ENCODE measurements at regions not wholly inside any gene's neighbourhood (a gene's known extent, or its start where the extent isn't known, plus 50 kb on each side); places are given as distances from the start of the nearest gene placed in this dataset. TPM values are rescaled to one million over a fixed set of nuclear protein-coding genes. Genes with fewer than 3 reads are reported as not detected.

DNA sequence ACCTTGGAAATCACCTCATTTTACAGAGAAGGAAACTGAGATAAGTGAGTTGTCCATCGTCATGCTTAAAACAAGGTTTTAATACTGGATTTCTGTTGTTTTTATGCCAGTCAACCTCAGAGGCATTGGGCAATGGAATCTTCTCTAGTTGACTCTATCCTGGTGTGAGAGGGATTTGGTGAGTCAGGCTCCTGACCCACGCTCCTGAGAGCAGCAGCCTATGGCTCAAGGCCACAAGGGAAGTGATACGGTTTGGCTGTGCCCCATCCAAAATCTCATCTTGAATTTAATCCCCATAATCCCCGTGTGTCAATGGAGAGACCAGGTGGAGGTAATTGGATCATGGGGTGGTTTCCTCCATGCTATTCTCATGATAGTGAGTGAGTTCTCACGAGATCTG lies 90.1 kb downstream of the TLR5 start:
- no peaks in the 10 kb centered on the region for H3K9me3 ChIP-seq (ENCODE audit: low read depth)
- Mint-ChIP-seq H3K4me3 (no peak overlapping the region), H3K9me3 (peaks cover 3% of the 10 kb centered on the region), H3K4me1 (no peaks in the 10 kb centered on the region), H3K36me3 (no peaks in the 10 kb centered on the region), H3K27me3 (ENCODE audit: insufficient read depth, low read depth) (peaks cover 15% of the 10 kb centered on the region), H3K27ac (no peak overlapping the region)
- no peaks in the 10 kb centered on the region for H3K36me3 ChIP-seq
- no peaks in the 10 kb centered on the region for H4K20me1 ChIP-seq (ENCODE audit: low read depth)
- no peak overlapping the region for H3K4me2 ChIP-seq
- no peaks in the 10 kb centered on the region for H3K79me2 ChIP-seq (ENCODE audit: low read depth)
- DNase-seq (ENCODE audit: low spot score) = no peak
- no peak overlapping the region for H3K27ac ChIP-seq
- no peaks in the 10 kb centered on the region for H3K27me3 ChIP-seq
- H2AFZ ChIP-seq (replicated peaks) = no peak overlapping the region
- no peak overlapping the region for H3K4me3 ChIP-seq
- no peaks in the 10 kb centered on the region for H3K4me1 ChIP-seq
- no peak overlapping the region for H3K9ac ChIP-seq
- TF ChIP-seq EZH2 (IDR thresholded peaks at IDR 0.05) = no peak
- TF ChIP-seq, protein P1, sequence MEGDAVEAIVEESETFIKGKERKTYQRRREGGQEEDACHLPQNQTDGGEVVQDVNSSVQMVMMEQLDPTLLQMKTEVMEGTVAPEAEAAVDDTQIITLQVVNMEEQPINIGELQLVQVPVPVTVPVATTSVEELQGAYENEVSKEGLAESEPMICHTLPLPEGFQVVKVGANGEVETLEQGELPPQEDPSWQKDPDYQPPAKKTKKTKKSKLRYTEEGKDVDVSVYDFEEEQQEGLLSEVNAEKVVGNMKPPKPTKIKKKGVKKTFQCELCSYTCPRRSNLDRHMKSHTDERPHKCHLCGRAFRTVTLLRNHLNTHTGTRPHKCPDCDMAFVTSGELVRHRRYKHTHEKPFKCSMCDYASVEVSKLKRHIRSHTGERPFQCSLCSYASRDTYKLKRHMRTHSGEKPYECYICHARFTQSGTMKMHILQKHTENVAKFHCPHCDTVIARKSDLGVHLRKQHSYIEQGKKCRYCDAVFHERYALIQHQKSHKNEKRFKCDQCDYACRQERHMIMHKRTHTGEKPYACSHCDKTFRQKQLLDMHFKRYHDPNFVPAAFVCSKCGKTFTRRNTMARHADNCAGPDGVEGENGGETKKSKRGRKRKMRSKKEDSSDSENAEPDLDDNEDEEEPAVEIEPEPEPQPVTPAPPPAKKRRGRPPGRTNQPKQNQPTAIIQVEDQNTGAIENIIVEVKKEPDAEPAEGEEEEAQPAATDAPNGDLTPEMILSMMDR (IDR thresholded peaks at IDR 0.05) = no peak
- TF ChIP-seq EZH2phosphoT487 (IDR thresholded peaks at IDR 0.05) = no peak
- no peaks in the 10 kb centered on the region for H3F3A ChIP-seq (ENCODE audit: low read depth)

GRCh38 chr1:223056802-223057201 lies 86.2 kb downstream of the TLR5 start:
- TF ChIP-seq EZH2 (IDR thresholded peaks at IDR 0.05) (no peak), EZH2phosphoT487 (IDR thresholded peaks at IDR 0.05) (no peak)
- TF ChIP-seq, protein P1 (IDR thresholded peaks at IDR 0.05) = no peak
- no peak overlapping the region for H3K4me3 Mint-ChIP-seq
- Histone ChIP-seq H3K4me2 (no peak overlapping the region), H3K4me3 (no peak overlapping the region), H3K79me2 (ENCODE audit: low read depth) (no peaks in the 10 kb centered on the region), H3K27me3 (no peaks in the 10 kb centered on the region), H3K4me1 (no peaks in the 10 kb centered on the region), H3F3A (ENCODE audit: low read depth) (no peaks in the 10 kb centered on the region), H3K27ac (no peak overlapping the region), H3K36me3 (no peaks in the 10 kb centered on the region), H2AFZ (replicated peaks) (no peak overlapping the region), H3K9me3 (ENCODE audit: low read depth) (no peaks in the 10 kb centered on the region), H4K20me1 (ENCODE audit: low read depth) (no peaks in the 10 kb centered on the region), H3K9ac (no peak overlapping the region)
- H3K4me1 Mint-ChIP-seq = no peaks in the 10 kb centered on the region
- no peaks in the 10 kb centered on the region for H3K36me3 Mint-ChIP-seq
- DNase-seq (ENCODE audit: low spot score) = no peak
- H3K27me3 Mint-ChIP-seq (ENCODE audit: insufficient read depth, low read depth) = peaks cover 9% of the 10 kb centered on the region
- no peaks in the 10 kb centered on the region for H3K9me3 Mint-ChIP-seq
- no peak overlapping the region for H3K27ac Mint-ChIP-seq

GRCh38 chr1:223057569-223058093 lies 85.4 kb downstream of the TLR5 start:
- Mint-ChIP-seq H3K36me3 (no peaks in the 10 kb centered on the region), H3K27me3 (ENCODE audit: insufficient read depth, low read depth) (peaks cover 4% of the 10 kb centered on the region), H3K4me3 (no peak overlapping the region), H3K9me3 (no peaks in the 10 kb centered on the region), H3K4me1 (no peaks in the 10 kb centered on the region), H3K27ac (no peak overlapping the region)
- Histone ChIP-seq H3K9me3 (ENCODE audit: low read depth) (no peaks in the 10 kb centered on the region), H3K79me2 (ENCODE audit: low read depth) (no peaks in the 10 kb centered on the region), H3K36me3 (no peaks in the 10 kb centered on the region), H3K4me1 (no peaks in the 10 kb centered on the region), H4K20me1 (ENCODE audit: low read depth) (no peaks in the 10 kb centered on the region), H2AFZ (replicated peaks) (no peak overlapping the region), H3K27me3 (no peaks in the 10 kb centered on the region), H3K4me2 (no peak overlapping the region), H3K27ac (no peak overlapping the region), H3F3A (ENCODE audit: low read depth) (no peaks in the 10 kb centered on the region), H3K4me3 (no peak overlapping the region), H3K9ac (no peak overlapping the region)
- no peak for DNase-seq (ENCODE audit: low spot score)
- TF ChIP-seq, protein P1 (IDR thresholded peaks at IDR 0.05) = no peak
- TF ChIP-seq EZH2 (IDR thresholded peaks at IDR 0.05) (no peak), EZH2phosphoT487 (IDR thresholded peaks at IDR 0.05) (no peak)

Small RNAs in the stretch of these regions (small RNA-seq; reads per million reads assigned to genes)
- not detected for gene NDUFB1P2

Data from neural progenitor cell (in vitro differentiated cells).